Ascending aorta (tissue), 2 donors: ENCODE measurements at regions not wholly inside any gene's neighbourhood (a gene's known extent, or its start where the extent isn't known, plus 50 kb on each side); places are given as distances from the start of the nearest gene placed in this dataset.

Experiments used
- DNase-seq, 2 donors: peaks; one replicate each; pipeline ENCODE4 v3.0.0-alpha.2; 2019; ENCODE audit warnings: low spot score in 2 of 2
- H3K27ac ChIP-seq, 2 donors: fragments of 200-600 bp; sonication (generic); one replicate each; pipeline ENCODE4 v1.5.1; 2016 to 2017; ENCODE audit warnings: mild to moderate bottlenecking in 1 of 2
- H3K27me3 ChIP-seq: fragments of 200-600 bp; sonication (generic); one replicate; pipeline ENCODE4 v1.5.1; 2017
- H3K36me3 ChIP-seq, 2 donors: fragments of 200-600 bp; sonication (generic); one replicate each; pipeline ENCODE4 v1.5.1; 2016
- H3K4me1 ChIP-seq, 2 donors: fragments of 200-600 bp; sonication (generic); one replicate each; pipeline ENCODE4 v1.5.1; 2016 to 2017; ENCODE audit warnings: mild to moderate bottlenecking in 1 of 2
- H3K4me3 ChIP-seq, 2 donors: fragments of 200-600 bp; sonication (generic); one replicate each; pipeline ENCODE4 v1.5.1; 2016 to 2017; ENCODE audit warnings: mild to moderate bottlenecking in 1 of 2
- H3K9me3 ChIP-seq, 2 donors: fragments of 200-600 bp; sonication (generic); one replicate each; pipeline ENCODE4 v1.5.1; 2016
- intact Hi-C: fragments of 100-400 bp; cut with DNase I; formaldehyde crosslinking; loops from one replicate; pipeline ENCODE4 v1.15.1; 2023
- TF ChIP-seq, protein P1 (sequence below), 3 experiments: fragments of 200-600 bp in 2 of 3; fragments of 450-650 bp in 1 of 3; sonication (generic) in 2 of 3; IDR thresholded peaks; one replicate each; pipeline ENCODE4 v1.5.1; 2016 to 2019; ENCODE audit warnings: antibody characterized with exemption in 3 of 3, mild to moderate bottlenecking in 1 of 3, moderate library complexity in 1 of 3

DNA sequence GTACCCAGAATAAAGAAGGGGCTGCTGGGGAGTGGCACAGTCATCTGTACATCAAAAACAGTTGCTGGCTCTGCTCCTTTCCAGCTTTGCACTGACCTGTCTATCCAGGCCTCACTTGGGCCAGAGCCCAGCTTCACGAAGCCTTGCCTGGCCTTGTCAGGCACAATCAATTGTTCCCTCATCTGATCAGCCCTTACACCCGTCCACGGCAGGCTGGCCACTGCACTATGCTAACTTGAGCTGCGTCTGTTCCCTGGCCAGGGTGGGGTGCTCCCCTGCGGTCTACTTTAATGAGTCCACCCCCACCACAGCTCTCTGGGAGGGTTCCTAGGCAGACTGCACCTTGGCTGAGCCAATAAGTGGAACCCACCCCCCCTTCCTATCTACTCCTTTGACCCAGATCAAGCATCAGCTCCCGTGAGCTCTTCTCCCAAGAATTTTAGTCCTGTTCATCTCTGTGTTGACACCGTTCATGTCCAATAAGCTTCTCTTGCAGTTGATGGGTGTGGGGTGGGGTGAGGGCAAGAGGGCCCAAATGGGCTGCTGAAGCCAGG, 74.3 kb upstream of the MLN start:
- TF ChIP-seq, protein P1, sequence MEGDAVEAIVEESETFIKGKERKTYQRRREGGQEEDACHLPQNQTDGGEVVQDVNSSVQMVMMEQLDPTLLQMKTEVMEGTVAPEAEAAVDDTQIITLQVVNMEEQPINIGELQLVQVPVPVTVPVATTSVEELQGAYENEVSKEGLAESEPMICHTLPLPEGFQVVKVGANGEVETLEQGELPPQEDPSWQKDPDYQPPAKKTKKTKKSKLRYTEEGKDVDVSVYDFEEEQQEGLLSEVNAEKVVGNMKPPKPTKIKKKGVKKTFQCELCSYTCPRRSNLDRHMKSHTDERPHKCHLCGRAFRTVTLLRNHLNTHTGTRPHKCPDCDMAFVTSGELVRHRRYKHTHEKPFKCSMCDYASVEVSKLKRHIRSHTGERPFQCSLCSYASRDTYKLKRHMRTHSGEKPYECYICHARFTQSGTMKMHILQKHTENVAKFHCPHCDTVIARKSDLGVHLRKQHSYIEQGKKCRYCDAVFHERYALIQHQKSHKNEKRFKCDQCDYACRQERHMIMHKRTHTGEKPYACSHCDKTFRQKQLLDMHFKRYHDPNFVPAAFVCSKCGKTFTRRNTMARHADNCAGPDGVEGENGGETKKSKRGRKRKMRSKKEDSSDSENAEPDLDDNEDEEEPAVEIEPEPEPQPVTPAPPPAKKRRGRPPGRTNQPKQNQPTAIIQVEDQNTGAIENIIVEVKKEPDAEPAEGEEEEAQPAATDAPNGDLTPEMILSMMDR (IDR thresholded peaks at IDR 0.05) = no peak
- intact Hi-C loops = no loop called here
- H3K4me1 ChIP-seq = no peaks in the 10 kb centered on the region
- H3K4me3 ChIP-seq = no peak overlapping the region
- no peak for DNase-seq
- no peaks in the 10 kb centered on the region for H3K9me3 ChIP-seq
- no peaks in the 10 kb centered on the region for H3K36me3 ChIP-seq
- H3K27ac ChIP-seq = no peak overlapping the region
- H3K27me3 ChIP-seq = no peaks in the 10 kb centered on the region

DNA sequence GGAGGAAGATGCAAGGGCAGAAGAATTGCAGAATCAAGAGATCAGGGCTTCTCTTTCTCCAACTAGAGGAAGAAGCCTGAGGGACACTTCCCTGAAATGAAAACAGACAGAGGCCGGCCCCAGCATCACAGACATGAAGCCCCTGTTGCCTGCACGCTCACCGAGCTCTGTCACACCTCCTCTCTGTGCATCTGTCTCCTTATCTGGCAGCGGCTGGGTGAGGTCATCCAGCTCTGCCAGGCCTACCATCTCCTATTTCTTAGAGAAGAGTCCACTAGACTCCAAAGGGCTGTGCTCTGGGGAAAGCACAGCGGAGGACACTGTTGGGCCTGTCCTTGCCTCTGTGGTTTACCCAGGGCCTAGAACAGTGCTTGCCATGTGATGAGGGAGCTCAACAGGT, 71.9 kb upstream of the MLN start:
- no peak for DNase-seq
- Histone ChIP-seq H3K4me3 (no peak overlapping the region), H3K27ac (no peak overlapping the region), H3K9me3 (no peaks in the 10 kb centered on the region), H3K4me1 (no peaks in the 10 kb centered on the region), H3K27me3 (no peaks in the 10 kb centered on the region), H3K36me3 (no peaks in the 10 kb centered on the region)
- TF ChIP-seq, protein P1 (IDR thresholded peaks at IDR 0.05) = no peak
- intact Hi-C loops = no loop called here

DNA sequence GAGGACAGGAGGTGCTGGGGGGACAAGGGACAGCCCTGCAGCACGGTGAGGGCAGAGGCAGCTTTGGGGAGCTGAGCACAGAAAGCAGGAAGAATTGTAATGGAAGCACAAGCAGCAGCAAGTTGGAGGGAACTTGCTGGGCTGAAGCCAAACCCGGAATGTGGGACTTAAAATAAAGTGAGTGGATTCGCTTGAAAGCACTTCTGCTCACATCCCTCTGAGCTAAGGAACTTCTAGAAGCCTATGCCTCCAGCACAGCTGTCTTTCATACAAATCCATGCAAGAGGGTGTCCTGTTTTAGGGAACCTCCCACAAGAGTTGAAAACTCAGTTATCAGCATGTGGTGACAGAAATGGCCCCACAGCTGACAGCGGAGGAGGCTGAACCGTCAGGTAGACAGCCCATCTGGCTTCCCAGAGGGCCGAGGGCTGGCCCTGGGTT, 71.4 kb upstream of the MLN start:
- no peaks in the 10 kb centered on the region for H3K9me3 ChIP-seq
- DNase-seq = no peak
- no peaks in the 10 kb centered on the region for H3K27me3 ChIP-seq
- H3K4me3 ChIP-seq = no peak overlapping the region
- no peaks in the 10 kb centered on the region for H3K4me1 ChIP-seq
- intact Hi-C loops = no loop called here
- H3K27ac ChIP-seq = no peak overlapping the region
- H3K36me3 ChIP-seq = no peaks in the 10 kb centered on the region
- TF ChIP-seq, protein P1 (IDR thresholded peaks at IDR 0.05) = no peak

DNA sequence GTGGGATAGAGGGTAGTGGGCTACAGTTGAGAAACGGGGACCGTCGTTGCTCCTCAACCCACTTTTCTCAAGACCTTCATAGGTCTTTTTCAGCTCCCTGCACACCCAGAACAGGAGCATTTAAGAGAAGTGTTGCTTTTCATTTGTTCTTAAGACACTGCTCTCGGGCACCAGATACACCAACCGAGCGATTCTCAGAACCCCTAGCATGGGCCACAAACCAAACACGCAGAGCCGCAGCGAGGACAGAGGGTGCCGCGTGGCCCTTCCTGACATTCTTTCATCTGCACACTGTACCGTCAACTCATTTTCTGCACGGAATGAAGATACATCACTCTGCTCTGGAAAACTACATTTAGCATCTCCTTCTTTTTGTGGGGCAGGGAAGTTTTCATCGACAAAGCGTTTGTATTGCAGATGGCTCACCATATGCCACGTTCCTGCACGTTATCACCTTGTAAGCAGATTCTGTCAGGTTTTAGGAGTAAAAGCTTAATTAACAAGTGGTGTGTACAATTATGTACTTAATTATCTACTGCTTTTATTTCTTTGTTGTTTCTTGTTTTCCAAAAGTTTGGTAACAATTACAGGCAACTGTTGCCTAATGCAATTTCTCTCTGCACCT, 70.4 kb upstream of the MLN start:
- Histone ChIP-seq H3K4me1 (no peaks in the 10 kb centered on the region), H3K27ac (no peak overlapping the region), H3K4me3 (no peak overlapping the region), H3K9me3 (no peaks in the 10 kb centered on the region), H3K27me3 (no peaks in the 10 kb centered on the region), H3K36me3 (no peaks in the 10 kb centered on the region)
- TF ChIP-seq, protein P1 (IDR thresholded peaks at IDR 0.05) = no peak
- no peak for DNase-seq
- intact Hi-C loops = no loop called here

DNA sequence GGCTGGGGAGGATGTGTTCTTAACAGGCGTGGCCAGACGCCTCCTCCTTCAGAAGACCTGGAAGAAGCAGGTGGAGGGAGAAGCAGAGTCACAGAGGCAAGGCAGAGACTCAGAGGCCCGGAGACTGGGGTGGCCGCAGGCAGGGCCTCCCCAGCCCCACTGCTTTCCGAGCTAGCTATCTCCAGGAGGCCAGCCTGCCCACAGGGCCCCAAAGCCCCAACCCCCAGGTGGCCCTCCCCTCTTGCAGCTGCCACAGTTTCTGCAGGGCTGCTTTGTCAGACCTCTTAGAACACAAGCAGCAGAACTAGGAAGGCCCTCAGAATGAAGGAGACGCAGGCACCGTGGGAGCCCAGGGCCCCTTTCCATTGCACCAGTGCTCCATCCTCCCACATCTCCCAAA, 69.0 kb upstream of the MLN start:
- H3K27me3 ChIP-seq = no peaks in the 10 kb centered on the region
- H3K9me3 ChIP-seq = no peaks in the 10 kb centered on the region
- TF ChIP-seq, protein P1 (IDR thresholded peaks at IDR 0.05) = no peak
- no peaks in the 10 kb centered on the region for H3K36me3 ChIP-seq
- no peak overlapping the region for H3K4me3 ChIP-seq
- intact Hi-C loops = no loop called here
- no peak for DNase-seq
- no peaks in the 10 kb centered on the region for H3K4me1 ChIP-seq
- no peak overlapping the region for H3K27ac ChIP-seq
